ENCODE measurements at regions not wholly inside any gene's neighbourhood (a gene's known extent, or its start where the extent isn't known, plus 50 kb on each side); places are given as distances from the start of the nearest gene placed in this dataset.

- no peak overlapping the region for H3K4me3 ChIP-seq (replicated peaks; ENCODE audit: low read depth, low read length)
- TF ChIP-seq CTCF (IDR thresholded peaks at IDR 0.05; ENCODE audit: low read length, missing control alignments): no peak
- peak; percentile 37 for DNase-seq (ENCODE audit: low read depth)
These were observed 91.5 kb upstream of the THBS2 start for GRCh38 chr6:169345146-169345545.

DNA sequence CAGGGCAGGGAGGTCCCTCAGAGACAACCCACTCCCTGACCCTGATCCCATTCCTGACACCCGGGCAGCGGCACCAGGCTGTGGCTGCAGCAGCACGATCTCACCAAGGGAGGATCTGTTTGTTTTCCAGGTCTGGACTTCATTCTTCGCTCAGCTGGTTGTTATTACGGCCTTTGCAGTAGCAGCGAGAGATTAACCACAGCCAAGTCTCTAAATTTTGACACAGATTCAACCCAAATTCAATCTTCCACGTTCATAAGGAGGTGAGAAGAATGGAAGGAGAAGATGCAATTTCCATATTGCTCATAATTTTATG lies 91.1 kb upstream of the THBS2 start:
- no peak for DNase-seq (ENCODE audit: low read depth)
- no peak overlapping the region for H3K4me3 ChIP-seq (replicated peaks; ENCODE audit: low read depth, low read length)
- no peak for TF ChIP-seq CTCF (IDR thresholded peaks at IDR 0.05; ENCODE audit: low read length, missing control alignments)

GRCh38 chr6:169343886-169344749 lies 90.5 kb upstream of the THBS2 start:
- no peak for DNase-seq (ENCODE audit: low read depth)
- no peak overlapping the region for H3K4me3 ChIP-seq (replicated peaks; ENCODE audit: low read depth, low read length)
- no peak for TF ChIP-seq CTCF (IDR thresholded peaks at IDR 0.05; ENCODE audit: low read length, missing control alignments)

- no peak overlapping the region for H3K4me3 ChIP-seq (replicated peaks; ENCODE audit: low read depth, low read length)
- DNase-seq (ENCODE audit: low read depth): no peak
- no peak for TF ChIP-seq CTCF (IDR thresholded peaks at IDR 0.05; ENCODE audit: low read length, missing control alignments)
These were observed 89.1 kb upstream of the THBS2 start for GRCh38 chr6:169342710-169343109.

DNA sequence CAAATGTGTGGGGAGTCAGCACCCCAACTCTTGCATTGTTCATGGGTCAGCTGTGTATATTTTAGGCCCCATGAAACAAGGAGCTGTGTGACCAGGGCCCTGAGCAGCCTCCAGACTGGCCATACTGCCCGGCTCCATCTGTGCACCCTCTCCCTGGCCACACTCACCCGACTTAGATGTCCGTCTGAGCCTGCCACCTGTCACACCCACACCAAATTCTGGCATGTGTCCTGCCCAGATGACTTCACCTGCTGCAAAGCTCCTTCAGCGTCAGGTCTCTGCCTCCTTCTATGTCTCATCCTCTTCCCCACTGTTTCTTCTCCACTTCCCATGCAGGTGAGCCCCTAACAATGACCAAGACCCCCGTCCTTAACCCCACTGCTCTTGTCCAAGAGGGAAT lies 88.1 kb upstream of the THBS2 start:
- H3K4me3 ChIP-seq (replicated peaks; ENCODE audit: low read depth, low read length): no peak overlapping the region
- no peak for TF ChIP-seq CTCF (IDR thresholded peaks at IDR 0.05; ENCODE audit: low read length, missing control alignments)
- no peak for DNase-seq (ENCODE audit: low read depth)

- no peak for TF ChIP-seq CTCF (IDR thresholded peaks at IDR 0.05; ENCODE audit: low read length, missing control alignments)
- DNase-seq (ENCODE audit: low read depth): no peak
- H3K4me3 ChIP-seq (replicated peaks; ENCODE audit: low read depth, low read length): no peak overlapping the region
These were observed 87.4 kb upstream of the THBS2 start for GRCh38 chr6:169341065-169341464.

DNA sequence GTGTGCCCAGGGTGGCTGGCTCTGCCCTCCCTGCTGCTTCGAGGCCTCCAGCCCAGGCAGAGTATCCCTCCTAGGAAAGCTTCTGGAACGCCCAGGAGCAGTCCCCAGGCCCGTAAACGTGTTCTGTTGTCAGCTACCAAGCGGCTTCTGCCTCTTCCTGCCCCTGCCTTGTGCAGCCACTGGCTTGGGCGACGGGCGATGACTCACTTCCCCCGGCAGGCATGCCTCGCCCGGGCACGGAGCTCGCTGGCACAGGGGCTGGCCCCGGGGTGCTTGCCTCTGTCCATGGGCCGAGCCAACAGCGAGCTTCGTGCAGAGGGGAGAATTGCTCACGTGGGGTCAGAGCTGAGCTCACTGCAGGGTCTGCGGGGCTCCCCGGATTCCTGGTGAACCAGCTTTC lies 86.7 kb upstream of the THBS2 start:
- DNase-seq (ENCODE audit: low read depth): no peak
- no peak overlapping the region for H3K4me3 ChIP-seq (replicated peaks; ENCODE audit: low read depth, low read length)
- TF ChIP-seq CTCF (IDR thresholded peaks at IDR 0.05; ENCODE audit: low read length, missing control alignments): no peak
